BE2C (cell line): ENCODE measurements at regions not wholly inside any gene's neighbourhood (a gene's known extent, or its start where the extent isn't known, plus 50 kb on each side); places are given as distances from the start of the nearest gene placed in this dataset.

Experiments used
- DNase-seq: peaks from one replicate; pipeline ENCODE4 v3.0.0-alpha.2; 2020
- H3K27me3 ChIP-seq: fragments of 250-450 bp; sonication (Bioruptor Pico); 2 replicates; pipeline ENCODE4 v1.5.1; 2020; ENCODE audit warnings: mild to moderate bottlenecking
- H3K36me3 ChIP-seq: fragments of 250-450 bp; sonication (Bioruptor Pico); 2 replicates; pipeline ENCODE4 v1.5.1; 2020; ENCODE audit warnings: mild to moderate bottlenecking
- H3K4me1 ChIP-seq: fragments of 250-450 bp; sonication (Bioruptor Pico); 2 replicates; pipeline ENCODE4 v1.5.1; 2020
- H3K4me3 ChIP-seq: 2 replicates; pipeline ENCODE4 v1.5.1; 2011; ENCODE audit warnings: low read depth, low read length
- H3K9me3 ChIP-seq: fragments of 250-450 bp; sonication (Bioruptor Pico); 2 replicates; pipeline ENCODE4 v1.5.1; 2020
- CTCF ChIP-seq: IDR thresholded peaks from 2 replicates; pipeline ENCODE4 v1.5.1; 2012; ENCODE audit warnings: mild to moderate bottlenecking, low read depth, low read length

GRCh38 chr11:109734566-109734965 is 312.6 kb downstream of the C11orf87 start:
- H3K4me1 ChIP-seq: no peaks in the 10 kb centered on the region
- no peak overlapping the region for H3K4me3 ChIP-seq
- TF ChIP-seq CTCF: no peak
- no peaks in the 10 kb centered on the region for H3K9me3 ChIP-seq
- H3K36me3 ChIP-seq: no peaks in the 10 kb centered on the region
- H3K27me3 ChIP-seq: no peaks in the 10 kb centered on the region
- no peak for DNase-seq

GRCh38 chr11:109735128-109735527 is 313.1 kb downstream of the C11orf87 start:
- no peak for TF ChIP-seq CTCF
- Histone ChIP-seq H3K4me3 (no peak overlapping the region), H3K36me3 (no peaks in the 10 kb centered on the region), H3K27me3 (no peaks in the 10 kb centered on the region), H3K9me3 (no peaks in the 10 kb centered on the region), H3K4me1 (no peaks in the 10 kb centered on the region)
- DNase-seq: no peak

- no peaks in the 10 kb centered on the region for H3K9me3 ChIP-seq
- no peaks in the 10 kb centered on the region for H3K4me1 ChIP-seq
- no peaks in the 10 kb centered on the region for H3K36me3 ChIP-seq
- TF ChIP-seq CTCF: no peak
- H3K27me3 ChIP-seq: no peaks in the 10 kb centered on the region
- DNase-seq: no peak
- no peak overlapping the region for H3K4me3 ChIP-seq
These were observed 317.4 kb downstream of the C11orf87 start for GRCh38 chr11:109739379-109739778.

- no peaks in the 10 kb centered on the region for H3K27me3 ChIP-seq
- no peak overlapping the region for H3K4me3 ChIP-seq
- TF ChIP-seq CTCF: no peak
- DNase-seq: no peak
- H3K9me3 ChIP-seq: no peaks in the 10 kb centered on the region
- no peaks in the 10 kb centered on the region for H3K4me1 ChIP-seq
- H3K36me3 ChIP-seq: no peaks in the 10 kb centered on the region
These were observed 324.1 kb downstream of the C11orf87 start for GRCh38 chr11:109745996-109746625.

- Histone ChIP-seq H3K9me3 (no peaks in the 10 kb centered on the region), H3K4me1 (no peaks in the 10 kb centered on the region), H3K4me3 (no peak overlapping the region), H3K27me3 (no peaks in the 10 kb centered on the region), H3K36me3 (no peaks in the 10 kb centered on the region)
- no peak for TF ChIP-seq CTCF
- no peak for DNase-seq
These were observed 325.8 kb downstream of the C11orf87 start for GRCh38 chr11:109747839-109748238.

GRCh38 chr11:109749476-109749875 is 327.5 kb downstream of the C11orf87 start:
- Histone ChIP-seq H3K27me3 (no peaks in the 10 kb centered on the region), H3K4me1 (no peaks in the 10 kb centered on the region), H3K36me3 (no peaks in the 10 kb centered on the region), H3K9me3 (no peaks in the 10 kb centered on the region), H3K4me3 (no peak overlapping the region)
- DNase-seq: no peak
- no peak for TF ChIP-seq CTCF
